ENCODE measurements at regions not wholly inside any gene's neighbourhood (a gene's known extent, or its start where the extent isn't known, plus 50 kb on each side); places are given as distances from the start of the nearest gene placed in this dataset.

DNA sequence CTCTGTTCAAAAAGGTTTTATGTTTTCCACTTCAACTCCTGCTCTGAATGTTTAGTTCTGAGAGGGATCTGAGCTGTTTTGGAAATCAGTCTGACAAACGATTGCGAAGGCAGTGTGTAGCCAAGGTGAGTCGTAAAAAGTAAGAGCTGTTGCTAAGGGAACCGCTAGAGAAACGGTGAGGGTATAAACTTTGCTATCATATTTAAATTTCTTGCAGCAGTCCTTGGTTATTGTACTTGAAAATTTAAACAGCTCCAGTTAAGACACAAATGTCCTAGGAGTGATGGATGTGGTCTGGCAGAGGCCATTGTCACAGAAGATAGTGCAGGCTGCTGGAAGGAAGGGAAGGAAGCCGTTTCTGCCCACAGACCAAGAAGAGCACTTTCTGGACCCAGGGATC lies 64.9 kb upstream of the CITED2 start:
- no peaks in the 10 kb centered on the region for H3K4me1 ChIP-seq
- H3K27me3 ChIP-seq (ENCODE audit: low read depth): no peaks in the 10 kb centered on the region
- no peak overlapping the region for H3K27ac ChIP-seq (replicated peaks)
- no peaks in the 10 kb centered on the region for H3K36me3 ChIP-seq
- H3K9me3 ChIP-seq (replicated peaks): no peaks in the 10 kb centered on the region
- no peak overlapping the region for H3K4me3 ChIP-seq
- no peak for TF ChIP-seq CTCF (IDR thresholded peaks at IDR 0.05; ENCODE audit: borderline replicate concordance)
- no peak for DNase-seq
- intact Hi-C loops (cut with micrococcal nuclease): no loop called here

DNA sequence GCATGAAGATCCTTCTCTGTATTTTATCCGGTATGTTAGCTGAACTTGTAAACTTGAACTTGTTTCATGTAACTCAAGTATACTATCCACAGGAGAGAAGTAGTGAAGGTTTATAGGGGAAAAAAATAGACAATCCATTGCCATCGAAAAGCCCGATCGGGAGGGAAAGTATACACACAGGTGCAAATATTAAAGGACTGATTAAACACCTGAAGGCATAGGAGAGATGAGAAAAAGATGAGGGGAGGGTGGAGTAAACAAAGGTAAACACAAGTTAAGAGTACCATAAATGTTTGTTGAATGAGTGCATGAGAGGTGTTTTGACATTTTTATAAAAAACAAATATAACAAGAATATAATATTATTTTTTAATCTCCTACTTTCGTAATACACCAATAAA lies 64.3 kb upstream of the CITED2 start:
- H3K27ac ChIP-seq (replicated peaks): no peak overlapping the region
- no peaks in the 10 kb centered on the region for H3K9me3 ChIP-seq (replicated peaks)
- H3K4me3 ChIP-seq: no peak overlapping the region
- no peaks in the 10 kb centered on the region for H3K4me1 ChIP-seq
- TF ChIP-seq CTCF (IDR thresholded peaks at IDR 0.05; ENCODE audit: borderline replicate concordance): no peak
- no peaks in the 10 kb centered on the region for H3K27me3 ChIP-seq (ENCODE audit: low read depth)
- no peaks in the 10 kb centered on the region for H3K36me3 ChIP-seq
- DNase-seq: no peak
- intact Hi-C loops (cut with micrococcal nuclease): no loop called here

DNA sequence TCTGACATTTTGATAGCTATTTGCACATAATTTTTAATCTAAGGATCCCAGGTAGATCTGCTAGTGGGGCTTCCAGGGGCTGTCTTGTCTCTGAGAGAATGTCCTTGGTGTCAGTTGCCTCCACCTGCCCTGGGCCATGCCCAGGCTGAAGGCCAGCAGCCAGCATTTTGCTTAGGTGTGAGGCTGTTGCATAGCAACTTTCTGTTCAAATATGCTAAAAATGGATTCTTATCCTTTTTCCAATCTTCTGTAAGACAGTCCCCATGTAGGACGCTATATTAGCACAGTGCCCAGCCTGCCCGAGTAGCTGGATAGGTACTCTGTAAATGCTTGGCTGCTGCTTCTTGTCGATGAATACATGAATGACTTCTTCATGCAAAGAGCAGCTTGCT lies 62.5 kb upstream of the CITED2 start:
- Histone ChIP-seq H3K4me1 (no peaks in the 10 kb centered on the region), H3K4me3 (no peak overlapping the region), H3K36me3 (no peaks in the 10 kb centered on the region), H3K27me3 (ENCODE audit: low read depth) (no peaks in the 10 kb centered on the region), H3K27ac (replicated peaks) (no peak overlapping the region), H3K9me3 (replicated peaks) (peaks cover under 1% of the 10 kb centered on the region)
- intact Hi-C loops (cut with micrococcal nuclease): no loop called here
- no peak for DNase-seq
- TF ChIP-seq CTCF (IDR thresholded peaks at IDR 0.05; ENCODE audit: borderline replicate concordance): no peak

DNA sequence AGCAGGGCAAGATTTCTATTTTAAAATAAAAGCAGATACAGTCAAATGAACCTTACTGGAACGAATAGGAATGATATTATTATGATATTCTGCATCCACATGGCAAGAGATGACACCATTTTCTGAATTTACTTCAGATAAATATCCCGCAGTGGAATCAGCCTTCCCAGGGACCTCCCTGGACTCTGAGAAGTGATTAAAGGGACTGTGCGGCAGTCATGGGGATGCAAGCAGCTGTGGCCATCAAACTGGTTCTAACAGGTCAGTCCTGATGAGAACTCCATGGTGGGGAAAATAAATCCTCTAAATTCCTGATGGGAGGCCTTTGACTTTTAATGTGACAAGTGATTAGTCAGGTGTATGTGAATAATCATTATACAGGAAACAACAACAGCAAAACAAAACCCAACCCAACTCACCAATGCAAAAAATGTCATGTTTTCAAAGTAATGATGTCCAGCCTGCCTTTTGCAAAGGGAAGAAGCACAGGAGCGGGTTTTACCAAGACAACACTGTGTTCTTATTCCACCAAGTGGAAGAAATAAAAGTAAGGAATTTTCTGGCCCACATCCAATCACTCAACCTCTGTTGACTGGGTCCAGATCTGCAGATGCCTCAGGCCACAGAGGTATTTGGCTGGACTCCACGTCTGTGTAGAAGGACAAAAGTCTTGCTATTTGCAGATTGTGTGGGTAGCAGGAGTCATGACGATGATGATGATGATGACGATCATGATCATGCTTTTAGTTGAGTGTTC lies 61.9 kb upstream of the CITED2 start:
- no peak for DNase-seq
- no peak for TF ChIP-seq CTCF (IDR thresholded peaks at IDR 0.05; ENCODE audit: borderline replicate concordance)
- Histone ChIP-seq H3K27me3 (ENCODE audit: low read depth) (no peaks in the 10 kb centered on the region), H3K4me3 (no peak overlapping the region), H3K4me1 (no peaks in the 10 kb centered on the region), H3K36me3 (no peaks in the 10 kb centered on the region), H3K27ac (replicated peaks) (no peak overlapping the region), H3K9me3 (replicated peaks) (peaks cover 7% of the 10 kb centered on the region)
- intact Hi-C loops (cut with micrococcal nuclease): no loop called here

DNA sequence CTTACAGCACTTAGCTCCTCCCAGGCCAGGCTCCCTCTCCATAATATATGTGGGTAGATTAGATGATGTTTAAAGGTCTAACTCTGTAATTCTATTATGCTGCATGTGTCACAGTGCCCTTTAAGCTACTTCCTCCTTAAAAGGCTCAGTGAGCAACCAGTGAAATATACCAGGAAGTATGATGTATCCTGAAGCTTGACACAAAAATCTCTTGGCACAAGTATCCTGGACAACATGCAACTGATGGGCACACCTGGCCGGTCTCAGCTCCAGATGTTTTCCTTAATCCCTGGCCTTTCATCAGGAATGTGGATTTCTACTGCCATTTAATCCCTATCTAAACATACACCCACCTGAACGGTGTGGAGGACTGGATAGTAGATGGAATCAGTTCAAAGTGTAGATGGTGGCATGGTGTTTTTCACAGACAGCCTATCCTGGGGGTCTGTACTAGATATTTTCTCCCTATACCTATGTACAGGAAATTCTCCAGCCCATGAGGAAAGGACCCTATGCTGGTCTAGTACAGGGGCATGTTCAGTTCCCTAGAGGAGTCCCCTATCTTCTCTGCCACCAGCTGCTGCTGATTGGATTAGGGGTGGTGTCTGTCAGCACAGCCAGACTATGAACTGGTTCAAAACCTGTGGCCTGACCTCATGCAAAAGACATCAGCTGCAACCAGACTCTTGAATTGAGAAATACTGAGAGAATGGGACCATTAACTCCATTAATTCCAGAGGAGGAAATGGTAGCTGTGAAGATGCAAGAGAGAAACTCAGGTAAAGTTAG lies 59.4 kb upstream of the CITED2 start:
- Histone ChIP-seq H3K4me3 (no peak overlapping the region), H3K9me3 (replicated peaks) (peaks cover 8% of the 10 kb centered on the region), H3K4me1 (no peaks in the 10 kb centered on the region), H3K27me3 (ENCODE audit: low read depth) (no peaks in the 10 kb centered on the region), H3K27ac (replicated peaks) (no peak overlapping the region), H3K36me3 (no peaks in the 10 kb centered on the region)
- TF ChIP-seq CTCF (IDR thresholded peaks at IDR 0.05; ENCODE audit: borderline replicate concordance): no peak
- DNase-seq: no peak
- intact Hi-C loops (cut with micrococcal nuclease): no loop called here
